Epithelial cell of esophagus (primary cell): ENCODE measurements at regions not wholly inside any gene's neighbourhood (a gene's known extent, or its start where the extent isn't known, plus 50 kb on each side); places are given as distances from the start of the nearest gene placed in this dataset.

ENCODE experiments used
- DNase-seq: peaks from one replicate; pipeline ENCODE4 v3.0.0; 2010; ENCODE audit warnings: low read depth
- H3K4me3 ChIP-seq: 2 replicates; pipeline ENCODE4 v1.5.1; 2011; ENCODE audit warnings: mild to moderate bottlenecking, low read length, control low read depth
- CTCF ChIP-seq: IDR thresholded peaks from 2 replicates; pipeline ENCODE4 v1.5.1; 2011; ENCODE audit warnings: low read depth, mild to moderate bottlenecking, low read length, control low read depth, inconsistent platforms; ENCODE audit not compliant: insufficient read depth; ENCODE audit errors: missing control alignments

DNA sequence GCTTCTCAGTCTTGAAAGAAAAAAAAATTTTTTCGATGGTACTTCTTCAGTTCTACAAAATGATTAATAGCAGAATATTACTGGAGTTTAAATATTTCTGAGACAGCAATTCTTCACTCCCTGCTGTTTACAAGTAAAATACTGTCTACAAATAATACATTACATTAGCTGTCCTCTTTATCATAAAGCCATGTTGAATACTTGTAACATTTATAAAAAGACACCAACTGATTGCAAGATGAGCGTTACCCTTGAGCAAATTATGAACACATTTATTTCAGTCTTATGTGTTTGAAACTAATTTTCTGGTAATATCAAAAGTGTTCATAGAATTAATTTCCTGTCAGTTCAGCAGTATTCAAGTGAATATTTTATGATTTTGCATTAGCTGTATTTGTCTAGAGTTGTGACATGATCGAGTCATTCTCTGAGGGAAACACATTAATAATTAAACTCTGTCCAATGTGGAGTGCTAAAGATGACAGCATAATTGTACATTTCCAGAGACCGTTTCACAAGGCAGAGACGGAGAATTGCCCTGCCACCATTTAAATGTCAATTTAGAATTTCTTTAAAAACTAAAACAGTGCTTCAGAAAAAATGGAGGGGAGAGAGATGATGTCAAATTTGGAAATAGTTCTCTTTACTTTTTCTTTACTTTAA lies 1359.0 kb upstream of the ADGRL4 start:
- no peak for TF ChIP-seq CTCF
- no peak overlapping the region for H3K4me3 ChIP-seq
- DNase-seq, result no peak

DNA sequence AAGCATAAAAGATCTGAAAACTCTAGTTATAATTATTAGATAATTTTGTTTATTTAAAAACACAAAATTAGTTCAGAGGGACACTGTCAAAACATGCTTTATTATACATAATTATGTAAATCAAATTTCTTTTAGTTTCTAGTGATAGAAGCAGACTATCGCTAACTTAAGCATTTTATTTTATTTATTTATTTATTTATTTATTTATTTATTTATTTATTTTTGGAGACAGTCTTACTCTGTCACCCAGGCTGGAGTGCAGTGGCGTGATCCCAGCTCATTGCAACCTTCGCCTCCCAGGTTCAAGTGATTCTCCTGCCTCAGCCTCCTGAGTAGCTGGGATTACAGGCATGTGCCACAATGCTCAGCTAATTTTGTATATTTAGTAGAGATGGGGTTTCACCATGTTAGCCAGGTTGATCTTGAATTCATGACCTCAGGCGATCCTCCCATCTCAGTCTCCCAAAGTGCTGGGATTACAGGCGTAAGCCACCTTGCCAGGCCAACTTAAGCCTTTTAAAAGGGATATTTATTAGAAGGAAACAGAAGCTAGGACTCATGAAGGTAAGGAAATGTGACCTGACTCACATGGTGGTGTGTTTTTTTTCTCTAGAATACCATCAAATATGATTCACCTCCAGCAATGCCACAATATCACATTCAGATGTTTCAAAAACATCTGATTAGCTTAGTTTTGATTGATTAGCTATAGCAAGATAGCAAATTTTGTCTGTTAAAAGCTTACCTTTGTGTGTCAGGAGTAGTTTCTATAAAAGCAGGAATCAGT lies 1357.4 kb upstream of the ADGRL4 start:
- TF ChIP-seq CTCF, result no peak
- H3K4me3 ChIP-seq, result no peak overlapping the region
- DNase-seq, result peak; percentile 63

DNA sequence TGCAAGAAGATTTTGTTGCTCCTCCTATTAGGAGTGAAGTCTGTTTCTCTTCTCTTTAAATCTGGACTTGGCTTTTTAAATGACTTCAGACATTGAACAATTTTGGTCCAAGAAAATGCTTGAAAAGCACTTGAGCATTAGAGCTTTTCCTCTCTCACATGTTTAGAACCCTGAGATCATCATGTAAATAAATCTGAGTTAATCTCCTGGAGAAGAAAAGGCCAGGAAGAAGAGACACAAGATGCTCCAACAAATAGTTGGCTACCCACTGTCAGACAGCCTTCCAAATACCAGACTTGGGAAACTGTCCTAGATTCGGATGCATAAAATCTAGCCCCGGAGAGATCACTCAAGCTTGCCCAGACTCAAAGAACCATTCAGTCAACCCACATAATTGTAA lies 1353.1 kb upstream of the ADGRL4 start:
- no peak overlapping the region for H3K4me3 ChIP-seq
- no peak for DNase-seq
- no peak for TF ChIP-seq CTCF

- H3K4me3 ChIP-seq, result no peak overlapping the region
- no peak for TF ChIP-seq CTCF
- no peak for DNase-seq
These were observed 1342.7 kb upstream of the ADGRL4 start for GRCh38 chr1:80349218-80349617.

- no peak for DNase-seq
- no peak for TF ChIP-seq CTCF
- H3K4me3 ChIP-seq, result no peak overlapping the region
These were observed 1334.5 kb upstream of the ADGRL4 start for GRCh38 chr1:80341021-80341420.

DNA sequence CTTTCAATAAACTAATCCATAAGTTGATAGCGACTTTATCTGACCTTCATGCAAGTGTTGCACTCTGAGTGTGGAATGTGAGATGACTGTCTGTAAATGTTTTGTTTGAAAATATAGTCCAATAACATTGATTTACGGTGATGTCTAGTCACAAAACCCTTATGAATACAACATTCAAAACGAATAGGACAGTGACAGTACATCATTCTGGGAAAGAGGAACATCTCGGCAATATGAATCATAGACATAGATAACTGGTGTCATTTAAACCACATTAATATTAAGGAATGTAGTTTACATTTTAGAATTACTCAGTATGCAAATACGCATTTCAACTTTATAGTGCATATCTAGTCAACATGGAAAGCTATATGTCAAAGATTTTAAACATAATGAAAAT lies 1311.6 kb upstream of the ADGRL4 start:
- H3K4me3 ChIP-seq, result no peak overlapping the region
- no peak for TF ChIP-seq CTCF
- no peak for DNase-seq
